Keratinocyte (primary cell): ENCODE measurements at regions not wholly inside any gene's neighbourhood (a gene's known extent, or its start where the extent isn't known, plus 50 kb on each side); places are given as distances from the start of the nearest gene placed in this dataset.

Experiments used
- DNase-seq: peaks from one replicate; pipeline ENCODE4 v3.0.0-alpha.2; 2011; ENCODE audit warnings: low read depth, missing footprints, low spot score
- FAIRE-seq: peaks from 2 replicates; lab custom pipeline; 2011; peaks lifted over from hg19 to GRCh38; lab: Jason Lieb, UNC
- H2AFZ ChIP-seq: 2 replicates; pipeline ENCODE4 v1.6.0; 2012; ENCODE audit warnings: low read length, control low read depth, inconsistent platforms; ENCODE audit not compliant: control insufficient read depth
- H3K27ac ChIP-seq: 2 replicates; pipeline ENCODE4 v1.5.1; 2011; ENCODE audit warnings: low read length; ENCODE audit not compliant: control insufficient read depth, insufficient read depth
- H3K27me3 ChIP-seq: 3 replicates; pipeline ENCODE4 v1.6.0; 2011; ENCODE audit warnings: low read length; ENCODE audit not compliant: control insufficient read depth, insufficient read depth; ENCODE audit errors: extremely low read depth
- H3K36me3 ChIP-seq, 2 experiments: 2 replicates in 1 of 2; 3 replicates in 1 of 2; pipeline ENCODE4 v1.5.1; 2011; ENCODE audit warnings: low read length in 2 of 2, mild to moderate bottlenecking in 1 of 2; ENCODE audit not compliant: control insufficient read depth in 2 of 2, insufficient read depth in 2 of 2; ENCODE audit errors: extremely low read depth in 1 of 2
- H3K4me1 ChIP-seq: 3 replicates; pipeline ENCODE4 v1.5.1; 2011; ENCODE audit warnings: low read length; ENCODE audit not compliant: control insufficient read depth, insufficient read depth; ENCODE audit errors: extremely low read depth
- H3K4me2 ChIP-seq: 3 replicates; pipeline ENCODE4 v1.6.0; 2011; ENCODE audit warnings: low read depth, low read length; ENCODE audit not compliant: control insufficient read depth, insufficient read depth; ENCODE audit errors: extremely low read depth
- H3K4me3 ChIP-seq, 3 experiments: fragments of 200-600 bp in 1 of 3; sonication (generic) in 1 of 3; 2 replicates in 2 of 3; 3 replicates in 1 of 3; pipeline ENCODE4 v1.5.1; 2011 to 2016; ENCODE audit warnings: low read length in 3 of 3, mild to moderate bottlenecking in 3 of 3, control low read depth in 2 of 3, inconsistent platforms in 1 of 3, low read depth in 1 of 3, mixed read lengths in 1 of 3, mixed run types in 1 of 3, moderate library complexity in 1 of 3; ENCODE audit not compliant: control insufficient read depth in 2 of 3, insufficient read depth in 2 of 3; ENCODE audit errors: extremely low read depth in 1 of 3
- H3K79me2 ChIP-seq: 2 replicates; pipeline ENCODE4 v1.6.0; 2012; ENCODE audit warnings: low read length; ENCODE audit not compliant: control insufficient read depth, insufficient read depth
- H3K9ac ChIP-seq: 3 replicates; pipeline ENCODE4 v1.6.0; 2011; ENCODE audit warnings: low read length; ENCODE audit not compliant: control insufficient read depth, insufficient read depth; ENCODE audit errors: extremely low read depth
- H3K9me1 ChIP-seq: 3 replicates; pipeline ENCODE4 v1.6.0; 2011; ENCODE audit warnings: low read length; ENCODE audit not compliant: control insufficient read depth, insufficient read depth; ENCODE audit errors: extremely low read depth
- H3K9me3 ChIP-seq: 2 replicates; pipeline ENCODE4 v1.5.1; 2012; ENCODE audit warnings: low read depth, low read length; ENCODE audit not compliant: control insufficient read depth
- H4K20me1 ChIP-seq: 3 replicates; pipeline ENCODE4 v1.6.0; 2011; ENCODE audit warnings: low read length; ENCODE audit not compliant: control insufficient read depth, insufficient read depth; ENCODE audit errors: extremely low read depth
- CTCF ChIP-seq, 3 experiments: IDR thresholded peaks in 1 of 3; conservative IDR thresholded peaks in 1 of 3; optimal IDR thresholded peaks in 1 of 3; 2 replicates in 2 of 3; 3 replicates in 1 of 3; pipeline versions ENCODE3 to v1.5.1; 2011; ENCODE audit warnings: low read length in 3 of 3, mild to moderate bottlenecking in 3 of 3, moderate library complexity in 2 of 3, control low read depth in 1 of 3, inconsistent platforms in 1 of 3; ENCODE audit not compliant: insufficient read depth in 2 of 3; ENCODE audit errors: extremely low read depth in 1 of 3
- EZH2 ChIP-seq: IDR thresholded peaks from one replicate; pipeline ENCODE4 v1.6.1; 2012; ENCODE audit warnings: inconsistent platforms, mild to moderate bottlenecking, low read length, moderate library complexity
- dilution Hi-C: fragments of 300-500 bp; cut with MboI; formaldehyde crosslinking; loops from one replicate; pipeline ENCODE4 v1.7.0; 2020; ENCODE audit warnings: low sequenced_read_pairs; ENCODE audit not compliant: extremely low pct_ligation_motif_present

DNA sequence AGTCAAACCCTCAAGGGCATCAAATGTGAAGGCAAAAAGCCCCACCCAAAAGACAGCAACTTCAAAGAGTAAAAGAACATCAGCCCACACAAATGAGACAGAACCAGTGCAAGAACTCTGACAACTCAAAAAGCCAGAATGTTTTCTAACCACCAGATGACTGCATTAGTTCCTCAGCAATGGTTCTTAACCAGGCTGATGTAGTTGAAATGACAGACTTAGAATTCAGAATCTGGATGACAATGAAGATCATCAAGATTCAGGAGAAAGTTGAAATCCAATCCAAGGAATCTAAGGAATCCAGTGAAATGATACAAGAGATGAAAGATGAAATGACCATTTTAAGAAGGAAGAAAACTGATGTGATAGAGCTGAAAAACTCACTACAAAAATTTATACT lies 339.7 kb downstream of the KIF4B start:
- dilution Hi-C loops, result no loop called here
- no peaks in the 10 kb centered on the region for H3K9me1 ChIP-seq
- no peak overlapping the region for H3K4me3 ChIP-seq
- H3K9ac ChIP-seq, result no peak overlapping the region
- TF ChIP-seq CTCF (optimal IDR thresholded peaks at IDR 0.05 in 1 of 3, IDR thresholded peaks at IDR 0.05 in 1 of 3, conservative IDR thresholded peaks at IDR 0.05 in 1 of 3; ENCODE audit: extremely low read depth in 1 of 3, insufficient read depth in 2 of 3, low read length in 3 of 3), result no peak
- TF ChIP-seq EZH2, result no peak
- no peak overlapping the region for H3K4me2 ChIP-seq
- H2AFZ ChIP-seq, result no peak overlapping the region
- DNase-seq (no peak), FAIRE-seq (no peak)
- no peaks in the 10 kb centered on the region for H4K20me1 ChIP-seq
- no peaks in the 10 kb centered on the region for H3K27me3 ChIP-seq
- H3K27ac ChIP-seq, result no peak overlapping the region
- H3K4me1 ChIP-seq, result no peaks in the 10 kb centered on the region
- no peaks in the 10 kb centered on the region for H3K79me2 ChIP-seq
- no peaks in the 10 kb centered on the region for H3K36me3 ChIP-seq
- H3K9me3 ChIP-seq, result no peaks in the 10 kb centered on the region

GRCh38 chr5:155366096-155366495 lies 352.5 kb downstream of the KIF4B start:
- TF ChIP-seq CTCF (optimal IDR thresholded peaks at IDR 0.05 in 1 of 3, IDR thresholded peaks at IDR 0.05 in 1 of 3, conservative IDR thresholded peaks at IDR 0.05 in 1 of 3; ENCODE audit: extremely low read depth in 1 of 3, insufficient read depth in 2 of 3, low read length in 3 of 3) (no peak), EZH2 (no peak)
- no peaks in the 10 kb centered on the region for H3K36me3 ChIP-seq
- dilution Hi-C loops, result no loop called here
- no peak overlapping the region for H3K4me2 ChIP-seq
- no peaks in the 10 kb centered on the region for H4K20me1 ChIP-seq
- H3K27ac ChIP-seq, result no peak overlapping the region
- H3K9me3 ChIP-seq, result no peaks in the 10 kb centered on the region
- no peaks in the 10 kb centered on the region for H3K79me2 ChIP-seq
- no peak overlapping the region for H3K4me3 ChIP-seq
- peaks cover 4% of the 10 kb centered on the region for H3K4me1 ChIP-seq
- no peaks in the 10 kb centered on the region for H3K9me1 ChIP-seq
- no peaks in the 10 kb centered on the region for H3K27me3 ChIP-seq
- FAIRE-seq, result no peak
- H2AFZ ChIP-seq, result no peak overlapping the region
- no peak overlapping the region for H3K9ac ChIP-seq
- DNase-seq, result no peak
